Fibroblast of the aortic adventitia (primary cell): ENCODE measurements at regions not wholly inside any gene's neighbourhood (a gene's known extent, or its start where the extent isn't known, plus 50 kb on each side); places are given as distances from the start of the nearest gene placed in this dataset.
"Not testable (repeated sequence)": the region's sequence is repeated elsewhere in the genome, so short reads cannot be mapped to it uniquely, and the experiment has no call there.

ENCODE experiments used
- DNase-seq: peaks from one replicate; pipeline ENCODE4 v3.0.0-alpha.2; 2010; ENCODE audit warnings: low read depth
- H3K4me3 ChIP-seq: 2 replicates; pipeline ENCODE4 v1.5.1; 2011; ENCODE audit warnings: low read depth, mild to moderate bottlenecking, control low read depth, low read length, moderate library complexity
- TF ChIP-seq, protein P1 (sequence below): IDR thresholded peaks from 2 replicates; pipeline ENCODE4 v1.5.1; 2011; ENCODE audit warnings: mild to moderate bottlenecking, low read length, control low read depth, inconsistent platforms; ENCODE audit not compliant: insufficient read depth

- no peak for DNase-seq
- TF ChIP-seq, protein P1, sequence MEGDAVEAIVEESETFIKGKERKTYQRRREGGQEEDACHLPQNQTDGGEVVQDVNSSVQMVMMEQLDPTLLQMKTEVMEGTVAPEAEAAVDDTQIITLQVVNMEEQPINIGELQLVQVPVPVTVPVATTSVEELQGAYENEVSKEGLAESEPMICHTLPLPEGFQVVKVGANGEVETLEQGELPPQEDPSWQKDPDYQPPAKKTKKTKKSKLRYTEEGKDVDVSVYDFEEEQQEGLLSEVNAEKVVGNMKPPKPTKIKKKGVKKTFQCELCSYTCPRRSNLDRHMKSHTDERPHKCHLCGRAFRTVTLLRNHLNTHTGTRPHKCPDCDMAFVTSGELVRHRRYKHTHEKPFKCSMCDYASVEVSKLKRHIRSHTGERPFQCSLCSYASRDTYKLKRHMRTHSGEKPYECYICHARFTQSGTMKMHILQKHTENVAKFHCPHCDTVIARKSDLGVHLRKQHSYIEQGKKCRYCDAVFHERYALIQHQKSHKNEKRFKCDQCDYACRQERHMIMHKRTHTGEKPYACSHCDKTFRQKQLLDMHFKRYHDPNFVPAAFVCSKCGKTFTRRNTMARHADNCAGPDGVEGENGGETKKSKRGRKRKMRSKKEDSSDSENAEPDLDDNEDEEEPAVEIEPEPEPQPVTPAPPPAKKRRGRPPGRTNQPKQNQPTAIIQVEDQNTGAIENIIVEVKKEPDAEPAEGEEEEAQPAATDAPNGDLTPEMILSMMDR = no peak
- no peak overlapping the region for H3K4me3 ChIP-seq
Measured at GRCh38 chr6:51005779-51006178, 187.1 kb downstream of the TFAP2B start.

GRCh38 chr6:51007237-51007636, 188.6 kb downstream of the TFAP2B start:
- no peak overlapping the region for H3K4me3 ChIP-seq
- TF ChIP-seq, protein P1 = no peak
- no peak for DNase-seq

- H3K4me3 ChIP-seq, DNase-seq: not testable (repeated sequence)
Measured at GRCh38 chr6:51008693-51009092, 190.0 kb downstream of the TFAP2B start.

GRCh38 chr6:51013376-51013775, 194.7 kb downstream of the TFAP2B start:
- TF ChIP-seq, protein P1 = no peak
- no peak overlapping the region for H3K4me3 ChIP-seq
- no peak for DNase-seq

GRCh38 chr6:51015394-51015793, 196.7 kb downstream of the TFAP2B start:
- no peak for DNase-seq
- TF ChIP-seq, protein P1 = no peak
- no peak overlapping the region for H3K4me3 ChIP-seq

- no peak overlapping the region for H3K4me3 ChIP-seq
- no peak for DNase-seq
- TF ChIP-seq, protein P1 = no peak
Measured at GRCh38 chr6:51016489-51016888, 197.8 kb downstream of the TFAP2B start.

DNA sequence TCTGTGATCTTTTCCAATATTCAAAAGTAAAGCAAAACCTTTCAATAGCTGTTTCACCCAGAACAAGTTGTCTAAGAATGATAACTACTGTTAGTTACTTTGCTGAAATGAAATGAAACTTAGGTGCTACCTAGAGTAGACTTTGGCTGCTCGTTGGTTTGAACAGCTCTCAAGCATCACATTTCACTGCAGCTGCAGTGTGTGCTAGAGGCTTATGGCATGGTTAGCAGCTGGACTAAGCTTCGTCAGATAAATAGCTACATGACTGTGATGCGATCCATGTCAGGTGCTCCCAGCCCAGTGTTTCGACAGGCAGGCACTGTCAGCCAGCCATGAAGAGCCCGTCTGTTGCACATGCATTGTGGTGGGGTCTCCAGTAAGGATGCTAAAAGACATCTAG, 201.1 kb downstream of the TFAP2B start:
- no peak for DNase-seq
- no peak overlapping the region for H3K4me3 ChIP-seq
- TF ChIP-seq, protein P1 = no peak
